NCI-H1092 (cell line): ENCODE measurements at regions not wholly inside any gene's neighbourhood (a gene's known extent, or its start where the extent isn't known, plus 50 kb on each side); places are given as distances from the start of the nearest gene placed in this dataset.

Source experiments
- DNase-seq: peaks from one replicate; lab custom pipeline; 2025; lab: John Stamatoyannopoulos, UW

GRCh38 chr4:63632858-63633257, 776.4 kb downstream of the TECRL start:
- DNase-seq: no peak

GRCh38 chr4:63620271-63620670, 789.0 kb downstream of the TECRL start:
- DNase-seq: peak; percentile 96

DNA sequence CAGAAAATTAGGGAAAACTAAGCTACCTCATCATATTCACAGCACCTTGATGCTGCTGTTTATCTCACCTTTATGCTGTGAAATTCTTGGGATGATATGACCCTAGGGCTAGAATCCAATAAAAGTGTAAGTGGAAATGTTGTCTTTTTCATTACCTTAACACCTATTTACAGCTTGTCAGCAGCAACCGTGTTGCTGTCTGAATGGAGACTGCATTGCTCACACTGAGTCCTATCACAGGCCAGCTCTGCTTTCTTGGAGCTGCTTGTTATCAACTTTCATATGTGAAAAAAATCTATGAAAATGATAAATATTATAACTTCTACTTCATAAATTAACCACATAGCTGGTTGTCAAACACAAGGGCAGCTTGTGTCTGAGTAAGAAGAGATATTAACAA, 789.5 kb downstream of the TECRL start:
- DNase-seq: no peak

DNA sequence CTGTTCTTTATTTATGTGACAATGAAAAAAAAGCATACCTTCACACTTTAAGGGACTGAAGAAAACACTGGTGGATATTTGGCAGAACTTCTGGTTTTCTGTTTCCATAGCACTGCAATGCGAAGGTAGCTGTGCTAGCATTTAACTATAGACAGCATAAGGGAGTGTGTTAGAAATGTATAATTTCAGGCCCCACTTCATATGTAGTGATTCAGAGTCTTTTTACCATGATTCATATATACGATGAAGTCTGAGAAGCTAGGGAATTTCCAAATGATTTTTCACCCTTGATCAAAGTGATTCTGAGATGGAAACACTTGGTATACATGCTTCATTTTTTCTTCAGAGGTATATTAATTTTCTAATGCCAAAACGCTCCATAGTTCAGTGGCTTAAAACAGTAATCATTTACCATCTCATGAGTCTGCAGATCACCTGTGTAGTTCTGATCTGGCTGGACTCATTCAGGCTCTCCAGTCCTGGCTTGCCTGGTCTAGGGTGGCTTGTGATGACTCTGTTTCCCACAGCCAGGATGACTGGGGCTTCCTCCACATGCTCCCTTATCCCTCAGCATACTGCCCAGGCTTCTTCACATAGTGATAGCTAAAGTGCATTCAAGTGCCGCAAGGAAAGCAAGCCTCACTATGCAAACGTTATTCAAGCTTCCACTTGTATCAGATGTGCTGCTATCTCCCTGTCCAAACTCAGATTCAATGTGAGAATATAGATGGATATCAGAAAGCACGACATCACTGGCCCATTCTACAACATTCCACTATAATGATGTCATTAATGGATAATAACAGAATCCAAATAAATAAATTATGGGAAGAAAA, 790.1 kb downstream of the TECRL start:
- no peak for DNase-seq

GRCh38 chr4:63607169-63607872, 801.9 kb downstream of the TECRL start:
- DNase-seq: peak; percentile 26

- DNase-seq: no peak
Measured at GRCh38 chr4:63589796-63590195, 819.5 kb downstream of the TECRL start.

- no peak for DNase-seq
Measured at GRCh38 chr4:63583561-63583960, 825.7 kb downstream of the TECRL start.

DNA sequence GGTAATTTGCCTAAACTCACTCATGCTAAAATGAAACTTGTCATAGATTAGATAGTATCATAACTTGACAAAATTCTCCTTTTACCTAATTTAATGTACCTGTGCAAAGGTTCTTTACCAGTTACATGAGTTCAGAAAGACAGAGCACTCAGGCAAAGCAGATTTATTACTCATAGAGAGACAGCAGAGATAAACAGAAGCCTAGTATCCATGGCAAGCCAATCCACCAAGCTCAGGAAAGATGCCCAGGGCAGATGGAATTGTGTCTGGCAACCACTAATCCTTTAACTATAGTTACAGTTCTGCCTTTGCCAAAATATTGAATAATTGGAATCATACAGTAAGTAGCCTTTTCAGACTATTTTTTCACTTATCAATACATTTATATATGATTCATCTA, 826.2 kb downstream of the TECRL start:
- no peak for DNase-seq

DNA sequence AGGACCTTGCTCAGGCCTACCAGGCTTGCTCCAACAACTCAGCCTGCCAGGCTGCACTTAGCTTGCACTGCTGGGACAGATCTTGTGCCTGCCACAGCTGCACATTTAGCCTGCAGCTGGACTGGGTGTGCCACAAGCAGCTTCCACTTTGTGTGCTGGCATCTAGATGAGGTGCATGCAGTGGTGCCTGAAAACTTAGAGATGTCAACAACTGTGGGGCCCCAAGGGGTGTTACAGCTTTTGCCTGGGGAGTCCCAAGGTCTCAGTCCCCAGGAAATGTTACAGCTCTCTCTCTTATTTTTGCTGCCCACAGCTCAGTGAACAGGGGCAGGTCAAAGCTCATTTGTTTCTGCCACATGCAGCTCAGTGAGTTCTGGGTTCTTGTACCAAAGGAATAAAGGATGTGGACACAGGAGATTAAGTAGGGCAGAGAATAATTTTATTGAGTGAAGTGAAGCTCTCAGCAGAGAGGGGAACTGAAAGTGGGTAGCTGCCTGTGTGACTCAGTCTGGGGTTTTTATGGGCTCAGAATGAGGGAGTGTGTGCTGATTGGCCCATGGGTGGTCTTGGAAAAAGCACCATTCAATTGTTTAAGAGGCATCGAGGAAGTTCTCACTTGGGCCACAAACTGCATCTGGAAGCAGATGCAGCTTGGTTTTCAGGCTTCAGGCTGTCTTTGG, 828.3 kb downstream of the TECRL start:
- DNase-seq: no peak

DNA sequence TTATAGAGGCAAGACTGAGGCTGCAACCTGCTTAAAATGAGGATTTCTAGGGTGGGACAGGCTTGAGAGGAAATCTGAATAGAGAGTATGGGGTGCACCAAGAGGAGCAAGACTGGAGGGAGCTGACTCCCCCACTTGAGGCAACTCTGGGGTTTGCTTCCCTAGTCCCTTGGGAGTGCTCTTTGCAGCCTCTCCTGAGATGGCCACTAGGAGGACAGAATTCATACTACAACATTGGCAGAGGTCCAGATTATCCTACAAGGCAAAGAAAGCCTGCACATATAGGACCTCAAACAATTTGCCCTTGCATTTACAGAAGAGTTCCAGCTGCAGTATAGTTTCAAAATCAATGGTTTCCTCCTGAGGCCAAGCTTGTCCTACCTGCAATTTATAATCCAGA, 830.9 kb downstream of the TECRL start:
- DNase-seq: no peak

DNA sequence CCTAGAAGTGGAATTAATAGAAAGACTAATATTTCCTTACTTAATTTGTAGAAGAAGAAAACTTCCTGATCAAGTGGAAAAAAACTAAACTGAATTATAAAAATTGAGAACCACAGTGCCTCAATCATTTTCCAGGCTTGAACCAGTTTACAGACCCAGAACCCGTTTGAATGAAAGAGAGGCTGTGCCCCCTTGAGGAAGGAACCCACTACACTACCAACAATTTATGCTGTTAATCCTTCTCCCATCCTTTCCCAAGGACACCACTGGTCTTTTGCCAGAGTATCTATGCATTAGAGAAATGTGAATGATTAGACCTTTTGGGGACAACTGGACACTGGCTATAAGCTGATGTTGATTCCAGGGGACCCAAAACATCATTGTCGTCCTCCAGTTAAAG, 842.6 kb downstream of the TECRL start:
- no peak for DNase-seq

- DNase-seq: no peak
Measured at GRCh38 chr4:63563288-63564014, 845.8 kb downstream of the TECRL start.

GRCh38 chr4:63558709-63559108, 850.5 kb downstream of the TECRL start:
- DNase-seq: no peak

DNA sequence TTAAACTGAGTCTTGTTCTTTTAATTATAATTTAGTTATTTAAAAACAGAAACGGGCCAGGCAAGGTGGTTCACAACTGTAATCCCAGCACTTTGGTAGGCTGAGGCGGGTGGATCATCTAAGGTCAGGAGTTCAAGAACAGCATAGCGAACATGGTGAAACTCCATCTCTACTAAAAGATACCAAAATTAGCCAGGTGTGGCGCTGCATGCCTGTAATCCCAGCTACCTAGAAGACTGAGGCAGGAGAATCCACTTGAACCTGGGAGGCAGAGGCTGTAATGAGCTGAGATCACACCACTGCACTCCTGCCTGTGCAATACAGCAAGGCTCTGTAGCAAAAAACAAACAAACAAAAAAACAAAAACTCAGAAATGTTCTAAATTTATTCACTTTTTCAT, 852.9 kb downstream of the TECRL start:
- DNase-seq: no peak

DNA sequence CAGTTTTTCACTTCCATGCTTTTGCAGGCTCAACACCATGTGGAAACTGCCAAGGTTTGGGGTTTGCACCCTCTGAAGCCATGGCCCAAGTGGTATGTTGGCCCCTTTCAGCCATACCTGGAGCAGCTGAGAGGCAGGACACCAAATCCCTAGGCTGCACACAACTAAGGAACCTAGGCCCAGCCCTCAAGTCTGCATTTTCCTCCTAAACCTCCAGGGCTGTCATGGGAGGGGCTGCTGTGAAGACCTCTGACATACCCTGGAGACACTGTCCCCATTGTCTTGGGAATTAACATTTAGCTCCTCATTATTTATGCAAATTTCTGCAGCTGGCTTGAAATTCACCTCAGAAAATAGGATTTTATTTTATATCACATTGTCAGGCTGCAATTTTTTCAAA, 856.1 kb downstream of the TECRL start:
- no peak for DNase-seq

- DNase-seq: no peak
Measured at GRCh38 chr4:63541828-63542227, 867.4 kb downstream of the TECRL start.

- DNase-seq: no peak
Measured at GRCh38 chr4:63529581-63530337, 879.5 kb downstream of the TECRL start.

DNA sequence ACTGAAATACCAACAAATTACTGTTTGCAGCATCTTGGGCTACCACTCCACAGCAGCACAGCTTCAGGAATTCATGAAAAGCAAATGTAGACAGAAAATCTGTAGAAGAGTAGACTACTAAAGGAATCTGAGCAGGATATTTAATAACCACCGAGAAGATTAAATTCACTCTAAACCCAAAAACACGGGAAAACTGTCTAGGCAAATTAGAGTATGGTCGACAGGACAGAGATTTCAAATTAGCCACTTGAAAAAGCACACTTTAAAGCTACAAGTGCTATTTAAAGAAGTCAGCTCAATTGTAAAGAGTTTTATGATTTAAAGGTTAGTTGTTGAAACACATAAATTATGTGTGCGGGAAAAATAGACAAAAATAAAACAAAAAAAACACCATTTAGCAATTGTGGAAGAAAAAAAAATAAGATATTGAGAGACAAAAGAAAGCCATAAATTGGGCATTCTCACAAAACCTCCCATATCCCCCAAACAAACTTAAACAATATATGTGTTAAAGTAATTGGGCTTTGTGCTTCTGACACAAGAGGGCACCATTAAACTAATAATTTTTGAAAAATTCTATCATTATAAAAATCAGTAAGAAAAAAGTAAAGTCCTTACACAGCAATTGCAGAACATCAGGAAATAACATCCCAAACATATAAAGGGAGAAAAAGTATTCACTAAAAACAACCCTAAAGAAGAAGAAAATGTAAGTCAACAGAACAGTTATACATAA, 880.8 kb downstream of the TECRL start:
- DNase-seq: peak; percentile 1

DNA sequence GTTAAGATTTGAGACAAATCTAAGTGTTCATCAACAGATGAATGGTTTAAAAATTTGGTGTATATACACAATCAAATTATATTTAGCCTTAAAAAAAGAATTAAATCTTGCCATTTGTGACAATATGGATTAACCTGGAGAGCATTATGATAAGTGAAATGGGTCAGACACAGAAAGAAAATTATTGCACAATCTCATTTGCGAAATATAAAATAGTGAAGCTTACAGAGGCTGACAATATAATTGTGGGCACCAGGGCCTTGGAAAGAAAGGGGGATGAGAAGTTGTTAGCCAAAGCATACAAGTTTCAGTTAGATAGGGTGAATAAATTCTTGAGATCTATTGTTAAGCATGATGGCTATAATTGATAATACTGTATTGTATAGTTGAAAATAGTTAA, 883.0 kb downstream of the TECRL start:
- no peak for DNase-seq

DNA sequence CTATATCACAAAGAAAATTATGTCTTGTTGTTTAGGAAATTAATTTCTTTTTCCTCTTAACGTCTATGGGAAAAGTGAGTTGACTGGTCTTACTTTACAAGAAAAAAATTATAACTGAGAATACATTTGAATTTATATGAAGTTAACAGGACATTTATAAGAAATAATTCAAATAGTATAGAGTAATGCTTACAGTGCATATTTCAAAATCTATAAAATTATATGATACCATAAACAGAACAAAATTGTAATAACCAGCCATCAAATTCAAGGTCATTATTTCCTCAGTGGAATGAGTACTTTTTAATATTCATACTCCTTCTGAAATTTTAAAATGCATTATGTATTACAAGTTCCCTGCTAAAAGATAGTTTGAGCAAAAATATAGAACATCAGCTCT, 884.5 kb downstream of the TECRL start:
- DNase-seq: no peak
